ENCODE measurements at regions not wholly inside any gene's neighbourhood (a gene's known extent, or its start where the extent isn't known, plus 50 kb on each side); places are given as distances from the start of the nearest gene placed in this dataset.
A peak's percentile ranks its signal among the peaks of the same experiment; 100 is the strongest.

DNA sequence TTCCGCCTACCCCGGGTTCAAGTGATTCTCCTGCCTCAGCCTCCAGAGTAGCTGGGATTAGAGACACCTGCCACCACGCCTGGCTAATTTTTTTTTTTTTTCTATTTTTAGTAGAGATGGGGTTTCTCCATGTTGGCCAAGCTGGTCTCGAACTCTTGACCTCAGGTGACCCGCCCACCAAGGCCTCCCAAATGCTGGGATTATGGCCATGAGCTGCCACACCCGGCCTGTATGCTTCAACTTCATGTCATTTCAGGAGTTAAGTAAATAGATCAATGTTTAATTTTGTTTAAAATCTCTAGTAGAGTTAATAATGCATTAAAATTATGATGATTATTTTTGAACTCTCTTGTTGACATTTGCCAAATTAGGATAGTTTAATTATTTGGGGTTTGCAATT, 121.1 kb upstream of the ALDH1A3 start:
- TF ChIP-seq, protein P1, sequence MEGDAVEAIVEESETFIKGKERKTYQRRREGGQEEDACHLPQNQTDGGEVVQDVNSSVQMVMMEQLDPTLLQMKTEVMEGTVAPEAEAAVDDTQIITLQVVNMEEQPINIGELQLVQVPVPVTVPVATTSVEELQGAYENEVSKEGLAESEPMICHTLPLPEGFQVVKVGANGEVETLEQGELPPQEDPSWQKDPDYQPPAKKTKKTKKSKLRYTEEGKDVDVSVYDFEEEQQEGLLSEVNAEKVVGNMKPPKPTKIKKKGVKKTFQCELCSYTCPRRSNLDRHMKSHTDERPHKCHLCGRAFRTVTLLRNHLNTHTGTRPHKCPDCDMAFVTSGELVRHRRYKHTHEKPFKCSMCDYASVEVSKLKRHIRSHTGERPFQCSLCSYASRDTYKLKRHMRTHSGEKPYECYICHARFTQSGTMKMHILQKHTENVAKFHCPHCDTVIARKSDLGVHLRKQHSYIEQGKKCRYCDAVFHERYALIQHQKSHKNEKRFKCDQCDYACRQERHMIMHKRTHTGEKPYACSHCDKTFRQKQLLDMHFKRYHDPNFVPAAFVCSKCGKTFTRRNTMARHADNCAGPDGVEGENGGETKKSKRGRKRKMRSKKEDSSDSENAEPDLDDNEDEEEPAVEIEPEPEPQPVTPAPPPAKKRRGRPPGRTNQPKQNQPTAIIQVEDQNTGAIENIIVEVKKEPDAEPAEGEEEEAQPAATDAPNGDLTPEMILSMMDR (IDR thresholded peaks at IDR 0.05), result no peak
- ATAC-seq, result no peak
- H3K4me3 ChIP-seq, result no peak overlapping the region
- H3K36me3 ChIP-seq, result no peaks in the 10 kb centered on the region
- H3K27me3 ChIP-seq, result peaks cover 0 to 41% (median 30%) of the 10 kb centered on the region in 7 donors
- H3K4me1 ChIP-seq, result peaks cover 0 to 12% (median 0%) of the 10 kb centered on the region in 9 donors
- 85 to 89% methylated on average over 6 of the region's 6 CpGs for WGBS, 2 donors
- H3K27ac ChIP-seq, result no peak overlapping the region
- DNase-seq, result no peak
- H3K9me3 ChIP-seq, result peaks cover 0 to 6% (median 0%) of the 10 kb centered on the region in 11 donors
- intact Hi-C loops (cut with DNase I), result no loop called here

DNA sequence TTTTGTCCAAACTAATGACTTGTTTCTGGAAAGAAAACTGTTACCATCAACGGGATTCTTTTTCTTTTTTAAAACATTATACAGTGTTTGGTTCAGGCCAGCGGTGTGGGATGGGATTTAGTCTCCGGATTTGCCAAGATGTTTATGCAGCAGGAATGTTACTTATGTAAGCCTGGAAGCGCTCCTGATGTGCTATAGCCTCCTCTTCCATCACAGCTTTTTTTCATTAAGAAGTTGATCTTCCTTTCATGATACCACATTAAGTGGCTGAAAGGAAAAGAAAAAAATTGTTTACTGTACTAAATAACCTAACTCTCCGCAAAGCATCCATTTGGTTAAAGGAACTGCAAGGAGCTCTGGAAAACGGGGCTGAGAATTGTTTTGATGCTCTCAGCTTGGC, 120.5 kb upstream of the ALDH1A3 start:
- peaks cover 0 to 12% (median 0%) of the 10 kb centered on the region in 9 donors for H3K4me1 ChIP-seq
- peaks cover 0 to 6% (median 0%) of the 10 kb centered on the region in 11 donors for H3K9me3 ChIP-seq
- H3K27me3 ChIP-seq, result peaks cover 0 to 36% (median 30%) of the 10 kb centered on the region in 7 donors
- WGBS, 2 donors, result 33 to 34% methylated on average over 6 of the region's 6 CpGs
- DNase-seq (no peak), ATAC-seq (no peak)
- no peaks in the 10 kb centered on the region for H3K36me3 ChIP-seq
- H3K4me3 ChIP-seq, result no peak overlapping the region
- TF ChIP-seq, protein P1 (IDR thresholded peaks at IDR 0.05), result no peak
- intact Hi-C loops (cut with DNase I), result no loop called here
- H3K27ac ChIP-seq, result no peak overlapping the region

DNA sequence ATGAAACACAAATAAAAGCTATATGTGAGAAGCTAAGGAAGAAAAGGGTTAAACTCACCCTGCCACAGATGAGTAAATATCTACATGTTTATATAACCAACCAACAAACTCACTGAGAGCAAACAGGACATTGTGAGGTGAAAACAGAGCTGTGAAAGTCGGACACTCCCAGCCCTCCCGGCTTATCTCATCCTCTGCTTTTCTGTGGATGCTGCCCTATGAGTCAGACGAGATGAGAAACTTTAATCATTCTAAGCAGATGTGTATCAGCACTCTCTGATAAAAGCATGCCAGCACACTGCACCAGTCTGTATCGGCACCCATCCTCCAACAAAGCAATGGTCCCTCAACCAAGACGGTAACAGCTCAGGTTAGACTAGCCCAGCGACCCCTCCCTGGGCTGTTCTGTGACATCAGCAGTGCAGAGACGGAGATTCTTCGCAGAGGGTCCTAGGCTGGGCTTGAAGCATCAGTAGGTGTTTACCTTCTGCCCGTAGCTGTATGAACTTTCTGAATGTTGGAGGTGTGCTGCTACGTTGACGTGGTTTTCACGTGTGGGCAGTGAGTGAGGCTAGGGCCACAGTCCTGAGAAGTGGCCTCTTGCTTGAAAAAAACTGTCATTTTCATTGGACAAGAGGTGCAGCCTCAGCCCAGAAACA, 119.8 kb upstream of the ALDH1A3 start:
- TF ChIP-seq, protein P1 (IDR thresholded peaks at IDR 0.05), result no peak
- H3K4me3 ChIP-seq, result no peak overlapping the region
- peaks cover 0 to 13% (median 0%) of the 10 kb centered on the region in 9 donors for H3K4me1 ChIP-seq
- H3K36me3 ChIP-seq, result no peaks in the 10 kb centered on the region
- peaks cover 0 to 6% (median 0%) of the 10 kb centered on the region in 11 donors for H3K9me3 ChIP-seq
- intact Hi-C loops (cut with DNase I), result no loop called here
- no peak overlapping the region for H3K27ac ChIP-seq
- DNase-seq (no peak), ATAC-seq (peak in 3 of 8 donors; percentile 26 to 41 (median 30))
- H3K27me3 ChIP-seq, result peaks cover 0 to 36% (median 30%) of the 10 kb centered on the region in 7 donors
- 33 to 44% methylated on average over 12 of the region's 12 CpGs for whole genome bisulfite sequencing, 2 donors

DNA sequence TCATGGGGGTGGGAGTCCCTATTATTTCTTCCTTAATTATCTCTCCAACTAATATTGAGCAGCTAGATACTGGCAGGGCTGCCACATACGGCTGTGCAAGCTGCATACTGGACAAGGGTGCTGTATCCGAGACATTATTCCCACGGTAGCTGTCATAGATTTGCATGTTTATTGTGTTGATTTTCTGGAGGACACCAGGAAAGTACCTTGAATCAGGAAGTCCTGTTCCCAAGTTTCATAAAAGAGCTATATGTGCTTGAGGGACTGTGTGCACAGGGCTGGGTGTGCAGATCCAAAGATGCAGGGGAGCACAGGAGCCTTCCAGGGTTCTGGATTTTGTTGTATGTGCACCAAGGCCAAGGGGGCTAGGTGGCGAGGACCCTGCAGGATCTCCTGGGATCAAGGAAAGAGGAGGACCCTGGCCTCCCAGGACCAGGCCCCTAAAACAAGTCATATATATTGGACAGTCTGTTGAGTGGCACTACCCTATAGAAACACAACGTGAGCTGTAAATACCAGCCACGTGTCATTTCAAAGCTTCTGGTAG, 119.2 kb upstream of the ALDH1A3 start:
- no peak overlapping the region for H3K4me3 ChIP-seq
- 80 to 81% methylated on average over 6 of the region's 6 CpGs for WGBS, 2 donors
- TF ChIP-seq, protein P1 (IDR thresholded peaks at IDR 0.05), result no peak
- peaks cover 0 to 14% (median 0%) of the 10 kb centered on the region in 9 donors for H3K4me1 ChIP-seq
- ATAC-seq (no peak), DNase-seq (no peak)
- H3K9me3 ChIP-seq, result peaks cover 0 to 6% (median 0%) of the 10 kb centered on the region in 11 donors
- H3K27ac ChIP-seq, result no peak overlapping the region
- peaks cover 0 to 37% (median 30%) of the 10 kb centered on the region in 7 donors for H3K27me3 ChIP-seq
- intact Hi-C loops (cut with DNase I), result no loop called here
- no peaks in the 10 kb centered on the region for H3K36me3 ChIP-seq

Measured in heart right ventricle (tissue), 16 donors.